ENCODE measurements at regions not wholly inside any gene's neighbourhood (a gene's known extent, or its start where the extent isn't known, plus 50 kb on each side); places are given as distances from the start of the nearest gene placed in this dataset.

DNA sequence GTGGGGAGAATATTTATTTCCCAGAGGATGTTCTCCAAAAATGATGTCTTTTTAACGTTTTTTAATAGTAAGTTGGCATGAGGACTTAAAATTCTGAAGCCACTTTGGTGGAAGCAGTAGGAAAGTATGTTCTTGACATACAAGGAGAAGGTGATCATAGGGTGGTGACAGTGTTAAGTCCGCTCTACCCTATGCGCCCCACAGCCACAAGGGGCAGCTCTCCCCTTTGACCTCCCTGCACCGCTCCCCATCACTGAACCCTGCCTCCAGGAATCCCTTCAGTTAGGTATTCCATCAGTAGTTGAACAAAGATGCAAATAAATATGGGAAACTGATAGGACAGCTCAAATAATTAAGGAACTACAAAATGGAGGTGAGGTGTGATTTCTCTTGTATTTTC lies 111.4 kb downstream of the PLEKHG1 start:
- TF ChIP-seq, protein P1, sequence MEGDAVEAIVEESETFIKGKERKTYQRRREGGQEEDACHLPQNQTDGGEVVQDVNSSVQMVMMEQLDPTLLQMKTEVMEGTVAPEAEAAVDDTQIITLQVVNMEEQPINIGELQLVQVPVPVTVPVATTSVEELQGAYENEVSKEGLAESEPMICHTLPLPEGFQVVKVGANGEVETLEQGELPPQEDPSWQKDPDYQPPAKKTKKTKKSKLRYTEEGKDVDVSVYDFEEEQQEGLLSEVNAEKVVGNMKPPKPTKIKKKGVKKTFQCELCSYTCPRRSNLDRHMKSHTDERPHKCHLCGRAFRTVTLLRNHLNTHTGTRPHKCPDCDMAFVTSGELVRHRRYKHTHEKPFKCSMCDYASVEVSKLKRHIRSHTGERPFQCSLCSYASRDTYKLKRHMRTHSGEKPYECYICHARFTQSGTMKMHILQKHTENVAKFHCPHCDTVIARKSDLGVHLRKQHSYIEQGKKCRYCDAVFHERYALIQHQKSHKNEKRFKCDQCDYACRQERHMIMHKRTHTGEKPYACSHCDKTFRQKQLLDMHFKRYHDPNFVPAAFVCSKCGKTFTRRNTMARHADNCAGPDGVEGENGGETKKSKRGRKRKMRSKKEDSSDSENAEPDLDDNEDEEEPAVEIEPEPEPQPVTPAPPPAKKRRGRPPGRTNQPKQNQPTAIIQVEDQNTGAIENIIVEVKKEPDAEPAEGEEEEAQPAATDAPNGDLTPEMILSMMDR (tag by site-specific recombination; IDR thresholded peaks at IDR 0.05): no peak
- TF ChIP-seq, protein P2, sequence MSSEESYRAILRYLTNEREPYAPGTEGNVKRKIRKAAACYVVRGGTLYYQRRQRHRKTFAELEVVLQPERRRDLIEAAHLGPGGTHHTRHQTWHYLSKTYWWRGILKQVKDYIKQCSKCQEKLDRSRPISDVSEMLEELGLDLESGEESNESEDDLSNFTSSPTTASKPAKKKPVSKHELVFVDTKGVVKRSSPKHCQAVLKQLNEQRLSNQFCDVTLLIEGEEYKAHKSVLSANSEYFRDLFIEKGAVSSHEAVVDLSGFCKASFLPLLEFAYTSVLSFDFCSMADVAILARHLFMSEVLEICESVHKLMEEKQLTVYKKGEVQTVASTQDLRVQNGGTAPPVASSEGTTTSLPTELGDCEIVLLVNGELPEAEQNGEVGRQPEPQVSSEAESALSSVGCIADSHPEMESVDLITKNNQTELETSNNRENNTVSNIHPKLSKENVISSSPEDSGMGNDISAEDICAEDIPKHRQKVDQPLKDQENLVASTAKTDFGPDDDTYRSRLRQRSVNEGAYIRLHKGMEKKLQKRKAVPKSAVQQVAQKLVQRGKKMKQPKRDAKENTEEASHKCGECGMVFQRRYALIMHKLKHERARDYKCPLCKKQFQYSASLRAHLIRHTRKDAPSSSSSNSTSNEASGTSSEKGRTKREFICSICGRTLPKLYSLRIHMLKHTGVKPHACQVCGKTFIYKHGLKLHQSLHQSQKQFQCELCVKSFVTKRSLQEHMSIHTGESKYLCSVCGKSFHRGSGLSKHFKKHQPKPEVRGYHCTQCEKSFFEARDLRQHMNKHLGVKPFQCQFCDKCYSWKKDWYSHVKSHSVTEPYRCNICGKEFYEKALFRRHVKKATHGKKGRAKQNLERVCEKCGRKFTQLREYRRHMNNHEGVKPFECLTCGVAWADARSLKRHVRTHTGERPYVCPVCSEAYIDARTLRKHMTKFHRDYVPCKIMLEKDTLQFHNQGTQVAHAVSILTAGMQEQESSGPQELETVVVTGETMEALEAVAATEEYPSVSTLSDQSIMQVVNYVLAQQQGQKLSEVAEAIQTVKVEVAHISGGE (tag by site-specific recombination; conservative IDR thresholded peaks at IDR 0.05; ENCODE audit: low read depth): no peak
- TF ChIP-seq ZBTB17 (tag by site-specific recombination; IDR thresholded peaks at IDR 0.05): no peak
- TF ChIP-seq ZNF184 (tag by site-specific recombination; IDR thresholded peaks at IDR 0.05): no peak
- no peak for TF ChIP-seq ZNF23 (tag by site-specific recombination; IDR thresholded peaks at IDR 0.05; ENCODE audit: borderline replicate concordance)
- TF ChIP-seq ZNF747 (tag by site-specific recombination; IDR thresholded peaks at IDR 0.05): no peak
- TF ChIP-seq ZNF501 (tag by site-specific recombination; IDR thresholded peaks at IDR 0.05): no peak
